Fibroblast of skin of right biceps (primary cell): ENCODE measurements at regions not wholly inside any gene's neighbourhood (a gene's known extent, or its start where the extent isn't known, plus 50 kb on each side); places are given as distances from the start of the nearest gene placed in this dataset.

Source experiments
- DNase-seq: peaks from one replicate; pipeline ENCODE4 v3.0.0-alpha.2; 2013

DNA sequence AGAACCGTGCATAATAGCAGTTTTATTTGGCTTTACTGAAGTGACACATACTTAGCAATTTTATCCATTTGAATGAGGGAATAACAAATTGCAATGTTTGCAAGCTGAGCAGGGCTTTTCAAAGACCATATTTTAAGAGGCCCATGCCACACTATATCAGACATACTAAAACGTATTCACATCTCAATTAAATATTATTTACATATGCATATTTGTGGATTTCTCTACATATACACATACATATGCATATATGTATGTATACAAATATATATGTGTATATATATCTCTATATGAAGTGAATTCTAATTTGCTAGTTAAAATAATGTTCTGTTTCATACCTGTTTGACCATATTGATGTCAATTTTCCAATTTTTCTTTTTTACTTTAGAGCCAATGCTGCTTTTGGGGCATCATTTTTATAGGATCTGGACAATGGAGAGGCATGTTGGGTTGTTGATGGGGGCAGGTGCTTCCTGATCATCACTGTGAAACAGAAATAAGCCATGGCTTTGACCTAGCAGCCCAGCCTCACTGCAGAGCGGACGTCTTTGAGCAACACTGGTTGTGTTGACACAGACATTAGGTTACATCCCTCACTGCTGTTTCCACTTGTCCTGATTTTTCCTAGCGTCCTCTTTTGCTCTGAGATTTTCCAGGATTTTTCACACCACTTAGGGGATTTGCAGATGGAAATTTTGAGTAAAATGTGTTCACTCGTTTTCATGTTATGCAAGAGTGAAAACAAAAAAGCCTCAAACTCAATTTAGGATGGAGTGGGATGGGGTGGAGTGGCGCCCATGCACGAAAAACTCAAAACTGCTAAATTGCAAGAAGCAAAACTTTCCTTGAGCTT, 56.9 kb downstream of the RDH14 start:
- no peak for DNase-seq

DNA sequence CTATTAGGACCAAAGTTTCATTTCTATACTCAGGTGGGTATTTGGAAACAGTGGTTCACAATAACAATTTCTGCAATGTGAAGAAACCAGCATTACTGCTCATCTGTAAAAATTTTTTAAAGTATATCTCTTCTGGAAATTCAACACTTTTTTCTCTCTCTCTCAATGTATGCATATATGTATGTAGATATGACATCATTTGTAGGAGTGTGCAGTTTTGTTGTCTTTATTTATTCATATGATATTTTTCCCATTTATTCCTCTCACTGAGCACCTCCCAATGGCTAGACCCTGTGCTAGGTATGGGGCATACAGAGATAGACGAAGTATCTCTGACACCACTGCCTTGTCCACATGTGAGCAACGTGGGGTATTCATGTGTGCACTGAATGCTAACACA, 58.3 kb downstream of the RDH14 start:
- no peak for DNase-seq

- DNase-seq: no peak
Measured at GRCh38 chr2:18501729-18502128, 58.7 kb downstream of the RDH14 start.

DNA sequence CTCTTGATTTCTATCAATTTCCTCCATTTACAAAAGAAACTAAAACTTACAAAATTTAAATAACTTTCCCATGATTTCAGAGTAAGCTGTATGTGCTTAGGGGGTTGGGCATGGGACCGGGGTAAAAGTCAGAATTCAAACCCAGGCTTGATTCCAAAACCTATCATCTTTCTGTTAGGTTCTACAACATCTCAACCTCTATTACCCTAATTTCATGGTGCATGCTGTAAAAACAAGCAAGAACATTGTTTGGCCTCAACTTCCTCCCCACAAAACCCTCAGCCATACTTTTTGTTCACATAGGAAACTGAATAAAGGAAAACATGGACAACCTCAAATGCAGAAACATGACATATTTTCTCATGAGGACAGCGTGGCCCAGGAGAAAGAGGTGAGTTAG, 59.3 kb downstream of the RDH14 start:
- no peak for DNase-seq

DNA sequence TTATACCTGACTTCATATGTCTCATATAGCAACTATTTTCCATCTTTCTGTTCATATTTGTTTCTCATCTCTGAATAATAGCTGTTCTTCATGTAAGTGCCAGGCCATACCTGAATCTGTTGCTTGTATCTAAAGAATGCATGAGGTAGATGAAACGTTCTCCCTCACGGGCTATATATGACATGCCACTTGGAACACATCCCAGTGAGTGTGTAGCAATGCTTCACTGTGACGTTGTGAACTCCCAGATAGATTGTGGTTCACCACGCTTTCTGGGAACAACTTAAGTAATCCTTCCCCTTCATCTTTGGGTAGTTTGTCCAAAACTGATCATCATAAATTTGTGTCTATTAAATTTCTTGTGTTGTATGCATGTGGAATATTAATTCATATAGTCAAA, 60.1 kb downstream of the RDH14 start:
- peak; percentile 90 for DNase-seq

- DNase-seq: no peak
Measured at GRCh38 chr2:18498531-18498930, 61.9 kb downstream of the RDH14 start.

DNA sequence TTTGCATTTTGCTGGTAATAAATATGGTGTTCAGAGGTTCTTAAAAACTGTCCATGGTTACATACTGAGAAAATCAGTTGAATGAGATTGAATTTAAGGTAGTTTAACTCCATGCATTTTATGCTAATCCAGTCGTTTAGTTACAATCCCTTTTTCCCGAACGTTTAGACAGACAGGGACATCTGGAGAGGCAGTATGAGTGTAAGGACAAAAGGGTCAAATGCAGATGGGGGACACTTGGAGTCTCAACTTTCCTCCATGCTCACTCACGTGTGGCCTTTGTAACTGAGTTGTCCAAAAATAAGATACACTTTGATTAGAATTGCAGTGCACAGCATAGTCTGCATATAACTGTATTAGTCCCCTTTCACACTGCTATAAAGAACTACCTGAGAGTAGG, 63.9 kb downstream of the RDH14 start:
- no peak for DNase-seq

DNA sequence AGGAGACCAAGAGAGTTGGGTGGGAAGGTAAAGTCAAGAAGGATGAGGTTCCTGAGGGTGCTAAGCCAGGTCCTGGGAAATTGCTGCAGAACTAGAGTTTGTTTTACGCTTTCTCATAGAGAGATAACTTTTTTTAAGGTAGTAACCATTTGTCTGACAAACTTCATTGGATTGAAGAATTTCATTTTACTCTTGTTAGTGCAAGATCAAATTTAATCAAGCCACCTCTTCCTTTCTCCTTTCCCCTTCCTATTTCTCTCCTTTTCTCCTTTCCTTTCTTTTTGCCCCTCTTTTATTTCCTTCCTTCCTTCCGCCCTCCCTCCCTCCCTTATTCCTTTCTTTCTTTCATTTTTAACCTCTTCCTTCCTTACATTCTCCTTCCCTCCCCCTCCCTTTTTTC, 65.4 kb downstream of the RDH14 start:
- DNase-seq: no peak

- DNase-seq: no peak
Measured at GRCh38 chr2:18492721-18493120, 67.7 kb downstream of the RDH14 start.

GRCh38 chr2:18491577-18491976, 68.9 kb downstream of the RDH14 start:
- DNase-seq: no peak

- DNase-seq: peak; percentile 16
Measured at GRCh38 chr2:18490901-18491300, 69.6 kb downstream of the RDH14 start.

DNA sequence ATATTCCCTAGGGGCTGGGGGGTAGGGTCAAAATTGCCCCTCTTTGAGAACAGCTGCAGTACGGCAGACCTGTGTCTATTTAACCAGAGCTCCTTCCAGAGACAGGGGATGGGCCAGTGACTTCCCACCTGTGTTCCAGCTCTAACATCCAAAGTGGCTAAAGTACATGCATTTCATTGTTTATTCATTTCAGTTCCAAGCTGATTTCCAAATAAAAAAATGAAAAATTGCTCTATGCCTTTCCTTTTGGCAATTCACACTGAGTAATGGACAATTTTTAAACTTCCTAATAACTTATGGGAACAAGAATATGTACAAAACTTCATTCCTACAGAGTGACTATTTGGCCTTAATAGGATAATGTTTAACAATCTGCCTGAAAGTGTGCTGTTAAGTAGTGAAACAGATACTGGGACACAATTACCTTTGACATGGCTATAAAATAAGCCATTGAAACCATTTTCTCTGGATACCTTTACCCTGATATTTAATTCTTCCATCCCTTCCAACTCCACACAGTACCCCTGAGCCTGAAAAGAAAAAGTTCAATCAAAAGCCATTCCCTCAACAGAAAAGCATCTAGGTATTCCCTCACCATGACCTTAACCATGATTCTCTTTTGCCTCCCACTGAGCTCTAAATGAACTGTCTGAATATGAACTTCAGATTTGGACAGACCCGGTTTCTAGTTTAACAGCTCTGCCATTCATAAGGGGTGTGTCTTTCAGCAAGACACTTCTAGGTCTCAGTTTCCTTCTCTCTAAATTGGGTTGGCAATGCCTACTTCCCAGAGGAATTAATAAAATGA, 73.1 kb downstream of the RDH14 start:
- no peak for DNase-seq

- DNase-seq: no peak
Measured at GRCh38 chr2:18484625-18485024, 75.8 kb downstream of the RDH14 start.

DNA sequence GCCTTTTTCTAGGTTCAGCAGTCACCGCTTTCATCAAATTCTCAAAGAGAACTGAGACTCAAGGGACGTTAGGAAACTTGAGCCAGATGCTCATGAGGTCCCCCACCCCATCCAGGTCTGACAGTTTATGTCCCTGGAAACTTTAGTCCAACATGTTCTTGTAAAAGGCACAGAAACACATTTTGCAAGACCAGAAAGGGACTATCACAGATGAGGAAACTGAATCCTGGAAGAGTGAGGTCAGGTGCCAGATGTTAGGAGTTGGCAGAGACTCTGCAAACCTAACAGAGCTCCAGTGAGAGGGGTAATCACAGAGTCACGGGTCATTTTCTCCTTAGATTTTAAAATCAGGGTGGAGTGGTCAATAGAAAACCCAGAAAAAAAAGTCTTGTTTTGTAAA, 76.6 kb downstream of the RDH14 start:
- no peak for DNase-seq

DNA sequence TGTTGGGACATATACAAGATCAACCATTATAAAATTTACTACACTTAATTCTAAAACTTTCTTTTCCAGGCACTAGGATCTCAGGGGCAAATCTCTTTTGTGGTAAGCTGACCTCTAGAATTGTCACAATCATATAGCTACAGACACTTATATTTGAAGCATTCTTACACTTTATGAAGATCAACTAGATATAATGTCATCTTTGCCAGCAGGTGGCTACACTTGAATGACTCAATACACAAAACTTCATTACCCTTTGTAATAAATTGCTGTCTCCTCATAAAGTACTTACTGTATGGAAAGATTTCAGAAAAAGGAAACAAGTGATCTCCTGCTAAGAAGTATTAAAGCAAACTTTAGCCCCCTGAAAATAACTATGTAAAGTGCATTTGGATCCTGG, 77.8 kb downstream of the RDH14 start:
- no peak for DNase-seq

- DNase-seq: peak; percentile 90
Measured at GRCh38 chr2:18479947-18480369, 80.5 kb downstream of the RDH14 start.

GRCh38 chr2:18477293-18477692, 83.2 kb downstream of the RDH14 start:
- no peak for DNase-seq

- no peak for DNase-seq
Measured at GRCh38 chr2:18476484-18476883, 84.0 kb downstream of the RDH14 start.

- peak; percentile 55 for DNase-seq
Measured at GRCh38 chr2:18475884-18476283, 84.6 kb downstream of the RDH14 start.

DNA sequence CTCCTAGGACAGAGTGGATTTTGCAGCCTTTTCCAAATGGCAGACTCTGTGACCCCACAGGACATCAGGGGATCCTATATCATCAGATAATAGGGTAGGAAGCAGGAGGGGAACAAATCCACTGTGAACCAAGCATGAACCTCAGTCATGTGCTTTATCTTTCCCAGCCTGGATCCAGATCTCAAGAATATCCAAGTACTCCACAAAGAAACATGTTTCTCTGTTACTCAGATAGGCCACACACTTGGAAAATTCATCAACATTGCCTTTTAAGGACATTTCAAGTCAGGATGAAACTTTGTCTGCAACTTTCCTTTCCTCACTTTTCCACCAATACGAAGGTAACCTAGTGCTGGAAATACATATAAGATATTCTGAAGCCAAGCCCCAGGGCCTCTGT, 85.8 kb downstream of the RDH14 start:
- peak; percentile 53 for DNase-seq

- DNase-seq: peak; percentile 89
Measured at GRCh38 chr2:18473241-18474181, 86.9 kb downstream of the RDH14 start.

- no peak for DNase-seq
Measured at GRCh38 chr2:18467749-18468360, 92.6 kb downstream of the RDH14 start.

GRCh38 chr2:18465979-18466378, 94.5 kb downstream of the RDH14 start:
- DNase-seq: no peak
